BLaER1 (cell line): ENCODE measurements at regions not wholly inside any gene's neighbourhood (a gene's known extent, or its start where the extent isn't known, plus 50 kb on each side); places are given as distances from the start of the nearest gene placed in this dataset.

Experiments
- H3K27ac ChIP-seq: shearing (Covaris generic); formaldehyde crosslinking; 2 replicates; pipeline ENCODE4 v1.8.1; 2022
- H3K27me3 ChIP-seq: shearing (Covaris generic); formaldehyde crosslinking; 2 replicates; pipeline ENCODE4 v1.8.1; 2022
- H3K36me3 ChIP-seq: shearing (Covaris generic); formaldehyde crosslinking; 2 replicates; pipeline ENCODE4 v1.8.1; 2022
- H3K4me1 ChIP-seq: shearing (Covaris generic); formaldehyde crosslinking; 2 replicates; pipeline ENCODE4 v1.8.1; 2022
- H3K4me2 ChIP-seq: shearing (Covaris generic); formaldehyde crosslinking; 2 replicates; pipeline ENCODE4 v1.8.1; 2022
- H3K4me3 ChIP-seq: shearing (Covaris generic); formaldehyde crosslinking; 2 replicates; pipeline ENCODE4 v1.8.1; 2022
- H3K9ac ChIP-seq: shearing (Covaris generic); formaldehyde crosslinking; 2 replicates; pipeline ENCODE4 v1.8.1; 2022
- H3K9me3 ChIP-seq: shearing (Covaris generic); formaldehyde crosslinking; 2 replicates; pipeline ENCODE4 v1.8.1; 2022
- H4K20me1 ChIP-seq: shearing (Covaris generic); formaldehyde crosslinking; 2 replicates; pipeline ENCODE4 v1.8.1; 2022
- Cebpa-rat ChIP-seq: shearing (Covaris generic); IDR thresholded peaks from 2 replicates; pipeline ENCODE4 v1.8.1; 2022

DNA sequence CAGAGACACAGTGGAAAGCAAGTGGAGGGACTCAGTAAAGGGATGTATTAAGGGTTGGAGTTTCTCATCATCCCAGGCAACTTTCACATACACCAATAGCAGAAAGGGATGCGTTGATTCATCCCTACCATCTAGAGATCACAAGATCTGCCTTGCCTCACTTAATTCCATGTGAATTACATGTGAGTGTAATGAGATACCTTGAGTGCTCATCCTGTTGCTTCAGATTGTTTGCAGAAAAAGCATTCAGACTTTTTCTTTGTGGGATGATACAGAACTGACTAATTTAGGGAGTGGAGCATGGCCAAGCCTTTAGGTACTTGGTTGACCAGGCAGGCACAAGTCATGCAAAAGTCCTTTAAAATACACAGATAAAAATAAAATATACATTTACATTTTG lies 124.8 kb upstream of the SLIT2 start:
- H3K9ac ChIP-seq: no peak overlapping the region
- H3K4me2 ChIP-seq: no peak overlapping the region
- H3K27ac ChIP-seq: no peak overlapping the region
- H3K27me3 ChIP-seq: no peaks in the 10 kb centered on the region
- no peaks in the 10 kb centered on the region for H4K20me1 ChIP-seq
- H3K9me3 ChIP-seq: no peaks in the 10 kb centered on the region
- H3K36me3 ChIP-seq: no peaks in the 10 kb centered on the region
- no peak for TF ChIP-seq Cebpa-rat
- H3K4me1 ChIP-seq: no peaks in the 10 kb centered on the region
- H3K4me3 ChIP-seq: no peak overlapping the region

DNA sequence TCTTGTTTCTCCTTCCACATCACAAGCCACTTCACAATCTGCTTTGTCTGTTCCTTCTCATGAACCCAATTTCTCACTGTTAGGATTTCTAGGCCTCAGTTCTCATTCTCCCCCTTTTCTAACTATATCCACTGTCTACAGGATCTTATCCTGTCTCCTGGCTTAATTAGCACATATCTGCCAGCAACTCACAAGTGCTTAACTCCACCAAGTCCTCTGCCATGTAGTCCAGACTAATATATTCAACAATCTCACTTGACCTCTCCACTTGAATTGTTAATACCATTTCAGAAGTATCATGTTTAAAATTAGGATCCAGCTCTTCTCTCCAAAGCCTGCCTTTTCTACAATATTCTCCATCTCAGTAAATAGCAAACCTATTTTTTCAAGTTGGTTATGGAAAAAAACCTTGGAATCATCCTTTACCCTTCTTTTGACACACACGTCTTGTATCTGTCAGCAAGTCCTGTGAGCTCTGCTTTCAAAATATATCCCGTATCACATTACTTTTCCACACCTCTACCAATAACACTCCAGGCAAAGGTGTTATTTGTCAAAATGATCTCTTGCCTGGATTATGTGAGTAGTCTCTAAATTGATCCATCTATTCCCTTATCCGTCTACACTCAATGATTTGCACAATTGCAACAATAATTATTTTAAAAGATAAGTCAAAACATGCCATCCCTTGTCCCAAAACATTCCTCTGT lies 127.2 kb upstream of the SLIT2 start:
- Histone ChIP-seq H3K27ac (no peak overlapping the region), H4K20me1 (no peaks in the 10 kb centered on the region), H3K4me1 (no peaks in the 10 kb centered on the region), H3K27me3 (no peaks in the 10 kb centered on the region), H3K9me3 (no peaks in the 10 kb centered on the region), H3K36me3 (no peaks in the 10 kb centered on the region), H3K4me3 (no peak overlapping the region), H3K9ac (no peak overlapping the region), H3K4me2 (no peak overlapping the region)
- TF ChIP-seq Cebpa-rat: no peak

GRCh38 chr4:20122198-20122988 lies 129.3 kb upstream of the SLIT2 start:
- Histone ChIP-seq H3K27me3 (no peaks in the 10 kb centered on the region), H3K9ac (no peak overlapping the region), H3K36me3 (no peaks in the 10 kb centered on the region), H4K20me1 (no peaks in the 10 kb centered on the region), H3K4me1 (no peaks in the 10 kb centered on the region), H3K4me3 (no peak overlapping the region), H3K27ac (no peak overlapping the region), H3K9me3 (no peaks in the 10 kb centered on the region), H3K4me2 (no peak overlapping the region)
- no peak for TF ChIP-seq Cebpa-rat

DNA sequence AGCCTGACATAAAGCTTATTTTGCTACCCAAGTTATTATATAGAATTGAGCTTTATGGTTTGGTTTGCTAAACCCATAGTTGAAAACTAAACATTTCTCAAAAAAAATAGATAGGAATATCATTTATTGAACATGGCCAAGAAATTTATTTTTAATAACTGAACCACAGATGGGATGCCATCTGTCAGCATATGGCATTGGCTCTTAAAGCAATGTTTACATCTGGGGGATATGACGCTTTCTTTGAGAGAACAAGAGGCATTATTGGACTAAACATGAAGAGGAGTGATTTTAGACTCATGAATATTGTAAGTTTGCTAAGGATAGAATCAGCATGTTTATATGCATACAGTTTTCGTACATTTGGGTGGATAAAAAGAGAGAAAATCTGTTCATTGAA lies 132.6 kb upstream of the SLIT2 start:
- Histone ChIP-seq H3K27me3 (no peaks in the 10 kb centered on the region), H3K4me3 (no peak overlapping the region), H3K4me1 (peaks cover 10% of the 10 kb centered on the region), H3K9me3 (no peaks in the 10 kb centered on the region), H3K9ac (no peak overlapping the region), H3K4me2 (no peak overlapping the region), H3K27ac (no peak overlapping the region), H3K36me3 (no peaks in the 10 kb centered on the region), H4K20me1 (no peaks in the 10 kb centered on the region)
- no peak for TF ChIP-seq Cebpa-rat

GRCh38 chr4:20109391-20109790 lies 142.3 kb upstream of the SLIT2 start:
- no peak overlapping the region for H3K27ac ChIP-seq
- TF ChIP-seq Cebpa-rat: no peak

DNA sequence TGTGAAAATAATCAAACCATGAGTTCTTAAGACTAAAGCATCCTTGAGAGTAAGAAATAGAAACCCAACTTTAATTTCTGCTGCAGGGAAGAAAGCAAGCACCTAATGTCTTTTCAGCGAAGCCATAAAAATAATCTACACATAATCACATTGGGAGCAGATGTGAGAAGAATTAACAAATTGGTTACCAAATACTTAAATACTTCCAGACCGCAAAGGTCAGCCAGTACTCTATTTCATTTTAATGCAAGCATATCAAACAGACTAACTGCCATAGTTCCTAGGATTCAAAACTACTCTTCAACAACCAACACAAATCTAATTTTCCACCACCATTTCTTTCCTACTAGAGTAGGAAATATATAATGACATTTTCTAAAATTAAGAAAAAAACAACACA lies 144.8 kb upstream of the SLIT2 start:
- Histone ChIP-seq H3K9ac (no peak overlapping the region), H3K27ac (no peak overlapping the region), H4K20me1 (no peaks in the 10 kb centered on the region), H3K4me1 (no peaks in the 10 kb centered on the region), H3K27me3 (no peaks in the 10 kb centered on the region), H3K36me3 (no peaks in the 10 kb centered on the region), H3K4me3 (no peak overlapping the region), H3K4me2 (no peak overlapping the region), H3K9me3 (no peaks in the 10 kb centered on the region)
- TF ChIP-seq Cebpa-rat: no peak

More at GRCh38 chr4:20109391-20109790, 142.3 kb upstream of the SLIT2 start:
- Histone ChIP-seq H3K9ac (no peak overlapping the region), H3K9me3 (no peaks in the 10 kb centered on the region), H3K4me2 (no peak overlapping the region), H3K4me1 (no peaks in the 10 kb centered on the region), H4K20me1 (no peaks in the 10 kb centered on the region), H3K36me3 (no peaks in the 10 kb centered on the region), H3K27me3 (no peaks in the 10 kb centered on the region), H3K4me3 (no peak overlapping the region)

DNA sequence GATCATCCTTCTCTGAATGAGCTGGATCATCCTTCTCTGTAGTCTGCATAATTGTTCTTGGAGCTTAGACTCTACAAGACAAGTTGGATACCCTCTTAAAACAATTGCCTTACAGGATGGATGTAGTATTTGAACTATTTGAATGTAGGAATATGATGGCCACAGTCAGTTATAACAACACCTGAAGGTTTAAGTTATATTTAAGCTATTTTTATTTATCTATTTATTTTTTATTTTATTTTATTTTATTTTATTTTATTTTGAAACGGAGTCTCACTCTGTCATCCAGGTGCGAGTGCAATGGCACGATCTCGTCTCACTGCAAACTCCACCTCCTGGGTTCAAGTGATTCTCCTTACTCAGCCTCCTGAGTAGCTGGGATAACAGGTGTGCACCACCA lies 149.9 kb upstream of the SLIT2 start:
- Histone ChIP-seq H3K4me2 (no peak overlapping the region), H3K27ac (no peak overlapping the region), H3K9ac (no peak overlapping the region), H3K27me3 (no peaks in the 10 kb centered on the region), H3K4me1 (no peaks in the 10 kb centered on the region), H3K4me3 (no peak overlapping the region), H4K20me1 (no peaks in the 10 kb centered on the region), H3K9me3 (no peaks in the 10 kb centered on the region), H3K36me3 (no peaks in the 10 kb centered on the region)
- TF ChIP-seq Cebpa-rat: no peak

DNA sequence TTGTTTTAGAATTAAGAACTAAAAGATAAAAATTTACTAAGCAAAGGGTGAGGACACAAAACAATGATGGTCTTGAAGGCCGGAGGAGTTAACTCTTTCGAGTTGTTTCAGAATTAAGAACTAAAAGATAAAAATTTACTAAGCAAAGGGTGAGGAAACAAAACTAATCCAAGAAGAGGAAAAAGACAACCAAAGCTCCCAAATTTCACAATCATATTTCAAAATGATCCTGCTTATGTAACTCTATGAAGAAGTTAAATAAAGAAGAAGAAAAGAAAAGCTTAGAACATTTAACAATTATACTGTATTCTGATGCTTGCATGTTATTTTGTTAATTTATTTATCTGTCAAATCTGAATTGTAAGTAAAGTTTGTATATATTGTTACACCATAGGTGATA lies 154.8 kb upstream of the SLIT2 start:
- no peaks in the 10 kb centered on the region for H3K36me3 ChIP-seq
- no peaks in the 10 kb centered on the region for H3K4me1 ChIP-seq
- no peak overlapping the region for H3K27ac ChIP-seq
- no peaks in the 10 kb centered on the region for H3K9me3 ChIP-seq
- no peak for TF ChIP-seq Cebpa-rat
- no peaks in the 10 kb centered on the region for H3K27me3 ChIP-seq
- H3K4me3 ChIP-seq: no peak overlapping the region
- no peak overlapping the region for H3K4me2 ChIP-seq
- H3K9ac ChIP-seq: no peak overlapping the region
- H4K20me1 ChIP-seq: no peaks in the 10 kb centered on the region

- TF ChIP-seq Cebpa-rat: no peak
- Histone ChIP-seq H3K4me2 (no peak overlapping the region), H3K36me3 (no peaks in the 10 kb centered on the region), H3K9ac (no peak overlapping the region), H3K9me3 (no peaks in the 10 kb centered on the region), H3K27me3 (no peaks in the 10 kb centered on the region), H3K27ac (no peak overlapping the region), H3K4me1 (0 out of 2 replicates have a peak, but pooled peaks cover 4% of the 10 kb centered on the region), H3K4me3 (no peak overlapping the region), H4K20me1 (no peaks in the 10 kb centered on the region)
Observed at GRCh38 chr4:20095805-20096541, 155.7 kb upstream of the SLIT2 start.

DNA sequence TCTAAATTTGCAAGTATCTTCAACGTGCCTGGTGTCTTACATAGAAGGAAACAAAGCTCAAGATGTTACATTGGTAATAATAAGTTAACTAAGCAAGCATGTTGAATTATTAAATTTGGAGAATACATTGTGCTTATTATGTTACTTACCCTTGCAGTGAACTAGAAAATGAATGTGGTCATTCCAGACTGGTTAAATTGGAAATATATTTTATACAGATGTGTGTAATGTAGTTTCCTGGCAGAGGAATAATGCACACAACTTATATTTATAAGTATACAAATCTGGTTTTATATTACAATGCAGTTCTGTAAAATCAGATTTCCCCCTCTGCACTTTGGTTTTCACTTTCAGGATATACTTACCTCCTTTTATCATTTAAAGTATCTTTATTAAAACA lies 159.9 kb upstream of the SLIT2 start:
- Histone ChIP-seq H3K4me3 (no peak overlapping the region), H4K20me1 (no peaks in the 10 kb centered on the region), H3K9ac (no peak overlapping the region), H3K9me3 (no peaks in the 10 kb centered on the region), H3K36me3 (no peaks in the 10 kb centered on the region), H3K27ac (no peak overlapping the region), H3K27me3 (no peaks in the 10 kb centered on the region), H3K4me1 (0 out of 2 replicates have a peak, but pooled peaks cover 4% of the 10 kb centered on the region), H3K4me2 (no peak overlapping the region)
- no peak for TF ChIP-seq Cebpa-rat
